ENCODE measurements at regions not wholly inside any gene's neighbourhood (a gene's known extent, or its start where the extent isn't known, plus 50 kb on each side); places are given as distances from the start of the nearest gene placed in this dataset.
"Not testable (repeated sequence)": the region's sequence is repeated elsewhere in the genome, so short reads cannot be mapped to it uniquely, and the experiment has no call there.

DNA sequence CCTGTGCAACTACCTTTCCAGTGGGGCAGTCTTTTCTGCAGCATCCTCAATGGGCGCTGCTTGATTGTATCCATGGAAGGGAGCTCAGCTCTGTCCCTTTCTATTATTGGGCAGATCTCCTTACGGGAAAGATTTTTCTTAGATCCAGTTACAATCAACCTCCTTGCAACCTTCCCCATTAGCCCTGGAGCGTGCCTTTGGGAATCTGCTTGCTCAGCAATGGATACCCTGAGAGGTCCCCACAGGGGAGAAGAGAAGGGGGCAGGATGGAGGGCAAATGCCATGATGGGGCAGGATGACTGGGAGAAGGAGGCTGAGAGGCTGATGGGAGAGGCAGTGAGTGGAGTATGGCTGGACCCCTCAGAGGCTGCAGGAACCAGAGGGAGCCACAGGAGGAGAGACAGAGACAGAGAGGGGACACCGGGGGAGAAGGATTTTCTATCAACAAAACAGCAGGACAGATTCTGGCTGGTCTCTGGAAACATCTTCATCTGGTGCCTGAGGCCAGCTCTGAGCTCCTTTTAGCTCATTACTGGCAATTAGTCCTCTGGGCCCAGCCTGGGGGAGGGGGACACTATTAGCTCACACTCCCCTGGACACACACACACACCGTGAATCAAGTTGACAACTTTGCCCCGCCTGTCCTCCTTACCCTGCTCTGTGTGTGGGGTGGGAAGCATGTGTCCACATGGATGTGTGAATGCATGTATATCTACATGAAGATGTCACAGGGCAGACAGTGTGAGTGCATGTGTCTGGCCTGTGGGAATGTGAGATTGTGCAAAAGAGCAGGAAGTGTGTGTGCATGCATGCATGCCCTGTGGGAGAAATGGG is 80.8 kb upstream of the PAX2 start:
- no peak for DNase-seq

DNA sequence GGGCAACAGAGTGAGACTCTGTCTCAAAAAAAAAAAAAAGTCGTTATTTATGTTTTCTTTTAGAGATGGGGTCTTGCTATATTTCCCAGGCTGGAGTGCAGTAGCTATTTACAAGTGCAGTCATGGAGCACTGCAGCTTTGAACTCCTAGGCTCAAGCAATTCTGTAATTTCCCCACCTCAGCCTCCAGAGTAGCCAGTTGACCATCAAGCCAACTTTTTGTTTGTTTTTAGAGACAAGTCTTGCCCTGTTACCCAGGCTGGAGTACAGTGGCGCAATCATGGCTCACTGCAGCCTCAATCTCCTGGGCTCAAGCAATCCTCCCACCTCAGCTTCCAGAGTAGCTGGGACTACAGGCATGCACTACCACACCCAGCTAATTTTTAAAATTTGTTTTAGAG is 78.7 kb upstream of the PAX2 start:
- not testable (repeated sequence) for DNase-seq

DNA sequence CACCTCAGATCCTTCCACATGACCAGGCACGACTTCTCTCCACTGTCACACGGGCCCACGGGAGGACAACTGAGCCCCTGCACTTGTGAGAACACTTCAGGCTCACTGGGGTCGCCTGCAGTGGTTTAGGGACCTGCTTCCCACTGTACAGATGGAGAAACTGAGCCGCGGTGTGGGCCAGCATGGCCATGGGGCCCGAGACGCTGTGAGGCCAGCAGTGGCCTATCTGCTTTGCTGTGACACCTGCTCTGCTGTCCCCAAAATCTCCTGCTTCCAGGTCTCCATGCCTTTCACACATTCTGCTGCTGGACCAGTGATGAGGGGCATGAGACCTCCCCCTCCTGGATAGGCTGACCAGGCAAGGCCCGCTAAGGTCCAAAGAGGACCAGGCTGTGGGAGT is 75.8 kb upstream of the PAX2 start:
- DNase-seq: no peak

DNA sequence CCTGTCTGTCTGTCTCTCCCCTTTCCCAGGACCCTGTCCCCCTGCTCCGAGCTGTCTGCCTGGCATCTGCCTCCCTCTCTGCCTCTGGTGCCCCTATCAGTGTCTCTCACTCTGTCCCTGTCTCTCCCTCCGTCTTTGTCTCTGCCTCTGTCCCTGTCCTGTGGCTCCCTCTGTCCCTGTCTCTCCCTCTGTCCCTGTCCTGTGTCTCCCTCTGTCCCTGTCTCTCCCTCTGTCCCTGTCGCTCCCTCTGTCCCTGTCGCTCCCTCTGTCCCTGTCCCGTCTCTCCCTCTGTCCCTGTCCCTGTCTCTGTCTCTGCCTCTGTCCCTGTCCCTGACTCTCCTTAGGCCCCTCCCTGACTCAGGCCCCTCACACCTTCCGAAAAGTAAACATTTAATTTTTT is 75.0 kb upstream of the PAX2 start:
- DNase-seq: no peak

DNA sequence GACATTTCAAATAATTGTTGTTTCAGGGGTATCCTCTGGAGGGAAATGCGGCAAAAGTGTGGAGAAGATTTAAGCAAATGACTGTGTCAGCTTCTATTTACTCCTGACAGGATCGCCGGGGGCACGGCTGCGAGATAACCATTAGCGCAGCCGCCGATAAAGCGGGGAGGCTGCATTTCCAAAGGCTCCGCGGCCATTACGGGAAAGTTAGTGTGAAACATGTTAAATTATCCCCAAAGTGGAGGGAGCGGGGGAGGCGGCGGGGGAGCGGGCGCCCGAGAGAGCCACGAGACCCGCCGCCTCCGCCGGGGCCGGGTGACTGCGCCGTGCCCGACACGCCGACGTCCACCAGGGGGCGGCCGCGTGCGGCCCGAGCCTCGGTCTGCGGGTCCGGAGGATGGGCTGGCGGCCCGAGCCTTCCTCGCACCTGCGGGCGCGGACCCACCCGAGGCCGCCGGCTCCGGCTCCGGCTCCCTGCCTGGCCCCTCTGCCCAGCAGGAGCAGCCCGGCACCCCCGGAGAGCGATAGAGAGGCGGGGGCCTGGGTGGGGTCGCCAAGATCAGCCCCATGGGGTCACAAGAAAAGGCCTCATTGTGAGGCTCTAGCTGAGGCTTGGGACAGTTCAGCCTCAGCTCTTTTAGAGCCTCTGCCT is 74.4 kb upstream of the PAX2 start:
- DNase-seq: peak; percentile 47

DNA sequence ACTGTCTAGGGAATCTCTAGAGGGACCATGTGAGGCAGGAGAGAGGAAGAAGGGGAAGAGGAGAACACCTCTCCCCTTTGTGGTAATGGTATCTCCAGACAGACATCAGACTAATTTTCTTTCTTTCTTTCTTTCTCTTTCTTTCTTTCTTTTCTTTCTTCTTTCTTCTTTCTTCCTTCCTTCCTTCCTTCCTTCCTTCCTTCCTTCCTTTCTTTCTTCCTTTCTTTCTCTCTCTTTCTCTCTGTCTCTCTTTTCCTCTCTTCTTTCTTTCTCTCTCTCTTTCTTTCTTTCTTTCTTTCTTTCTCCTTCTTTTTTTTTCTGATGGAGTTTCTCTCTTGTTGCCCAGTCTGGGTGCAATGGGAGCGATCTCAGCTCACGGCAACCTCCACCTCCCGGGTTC is 73.2 kb upstream of the PAX2 start:
- DNase-seq: no peak

DNA sequence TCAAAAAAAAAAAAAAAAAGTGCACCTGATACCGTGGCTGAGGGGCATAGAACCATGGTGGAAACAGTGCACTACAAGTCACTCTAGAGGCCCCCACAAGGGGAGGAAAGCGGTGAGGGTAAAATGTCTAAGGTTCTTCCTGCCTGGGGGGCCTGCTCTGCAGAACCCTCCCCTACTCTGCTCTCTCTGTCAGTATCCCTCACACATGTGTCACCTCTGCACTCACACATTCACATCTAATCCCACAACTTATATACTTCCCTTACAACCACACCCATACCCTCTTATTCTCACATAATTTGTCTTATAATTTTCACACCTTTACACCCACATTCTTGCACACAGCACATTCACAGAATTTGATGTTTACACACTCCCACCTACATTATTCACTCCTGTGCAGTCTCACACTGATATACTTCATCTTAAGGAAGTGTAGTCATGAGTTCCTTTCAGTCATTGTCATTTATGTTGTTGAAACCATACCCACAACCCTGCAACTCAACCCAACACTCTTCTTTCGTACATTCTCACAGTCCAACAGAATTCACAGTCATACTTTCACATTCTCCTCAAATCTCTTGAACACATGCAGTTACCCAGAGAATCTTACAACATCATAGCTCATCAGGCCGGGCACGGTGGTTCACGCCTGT is 68.0 kb upstream of the PAX2 start:
- no peak for DNase-seq

DNA sequence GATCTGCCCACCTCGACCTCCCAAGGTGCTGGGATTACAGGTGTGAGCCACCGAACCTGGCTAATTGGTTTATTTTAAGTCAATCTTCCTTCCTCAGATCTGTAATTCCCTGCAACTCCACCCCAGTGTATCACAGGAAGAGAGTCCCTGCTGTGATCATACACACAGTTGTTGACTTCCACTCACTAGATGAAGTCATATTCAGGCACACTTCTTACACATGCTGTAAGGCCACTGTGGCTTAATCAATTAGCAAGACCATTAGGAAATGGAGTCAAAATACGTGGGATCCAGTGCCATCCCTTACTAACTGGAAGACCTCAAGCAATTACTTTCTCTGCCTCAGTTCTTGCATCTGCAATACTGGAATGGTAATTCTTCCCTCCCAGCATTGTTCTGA is 66.1 kb upstream of the PAX2 start:
- DNase-seq: no peak

DNA sequence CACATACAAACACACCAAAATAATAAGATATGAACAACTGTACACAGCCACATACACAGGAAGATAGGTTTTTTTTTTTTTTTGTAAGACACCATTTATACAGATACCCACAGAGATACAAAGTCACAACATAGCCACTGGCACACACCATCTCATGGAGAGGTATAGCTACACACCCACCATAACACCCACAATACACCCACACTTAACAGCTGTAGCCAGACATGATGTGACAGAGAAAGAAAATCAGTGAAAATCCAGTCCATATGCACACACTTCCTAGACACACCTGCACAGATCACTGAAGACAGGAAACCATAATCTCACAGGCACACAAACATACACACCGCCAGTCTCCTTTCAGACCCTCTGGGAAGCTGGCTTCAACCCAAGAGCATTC is 62.4 kb upstream of the PAX2 start:
- DNase-seq: no peak

DNA sequence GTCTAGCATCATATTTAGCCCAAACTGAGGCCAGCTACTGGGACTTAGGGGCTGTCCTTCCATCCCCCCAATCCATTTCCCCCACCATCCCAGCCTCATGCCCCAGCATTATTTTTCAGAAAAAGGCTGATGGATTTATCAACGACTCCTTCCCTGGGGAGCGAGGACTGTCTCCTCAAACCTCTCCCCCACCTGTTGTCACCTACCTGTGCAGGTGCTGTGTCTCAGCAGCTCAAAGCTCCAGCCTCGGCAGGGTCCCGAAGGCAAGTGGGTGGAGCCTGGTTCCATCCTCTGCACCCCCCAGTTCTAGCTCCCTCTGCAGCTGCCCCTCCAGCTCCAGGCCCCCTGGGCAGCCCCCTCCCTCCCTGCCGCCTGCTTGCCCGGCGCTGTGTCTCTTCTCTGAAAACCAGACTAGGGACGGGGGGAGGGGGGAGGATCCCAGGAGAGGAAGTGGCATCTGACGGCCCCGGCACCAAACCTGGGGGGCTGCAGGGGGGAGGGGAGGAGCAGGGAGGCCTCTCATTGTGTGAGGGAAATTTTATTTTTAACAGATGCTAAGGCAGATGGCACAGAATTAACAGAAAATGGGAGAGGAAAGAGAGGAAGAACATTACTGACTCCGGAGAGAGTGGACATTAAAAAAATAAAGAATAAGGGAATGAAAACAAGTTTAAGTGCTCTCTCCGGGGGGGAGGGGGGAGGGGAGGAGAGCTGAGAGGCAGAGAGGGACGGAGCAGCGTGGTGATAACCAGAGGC is 61.7 kb upstream of the PAX2 start:
- DNase-seq: no peak

DNA sequence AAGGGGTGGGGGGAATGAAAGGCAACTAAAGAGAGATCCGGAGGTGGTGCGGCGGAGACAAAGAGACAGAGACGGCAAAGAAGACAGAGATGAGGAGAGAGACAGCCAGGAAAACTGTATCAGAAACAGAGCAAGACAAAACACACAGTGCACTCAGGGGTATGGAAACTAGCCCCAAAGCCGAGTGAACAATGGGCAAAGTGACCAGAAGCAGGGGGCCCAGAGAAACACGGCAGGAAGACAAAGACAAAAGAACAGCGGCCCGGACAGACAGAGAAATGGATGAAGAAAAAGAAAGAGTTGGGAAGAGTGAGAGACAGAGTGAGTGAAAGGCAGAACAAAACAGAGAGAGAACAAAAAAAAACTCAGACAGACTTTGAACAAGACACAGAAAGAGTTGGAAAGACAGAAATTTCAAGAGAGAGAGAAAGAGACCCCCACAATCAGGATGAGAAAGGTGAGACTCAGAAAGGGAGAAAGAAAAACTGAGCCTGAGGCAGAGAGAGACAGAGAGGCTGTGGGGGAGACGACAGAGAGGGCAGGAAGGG is 60.6 kb upstream of the PAX2 start:
- DNase-seq: no peak

DNA sequence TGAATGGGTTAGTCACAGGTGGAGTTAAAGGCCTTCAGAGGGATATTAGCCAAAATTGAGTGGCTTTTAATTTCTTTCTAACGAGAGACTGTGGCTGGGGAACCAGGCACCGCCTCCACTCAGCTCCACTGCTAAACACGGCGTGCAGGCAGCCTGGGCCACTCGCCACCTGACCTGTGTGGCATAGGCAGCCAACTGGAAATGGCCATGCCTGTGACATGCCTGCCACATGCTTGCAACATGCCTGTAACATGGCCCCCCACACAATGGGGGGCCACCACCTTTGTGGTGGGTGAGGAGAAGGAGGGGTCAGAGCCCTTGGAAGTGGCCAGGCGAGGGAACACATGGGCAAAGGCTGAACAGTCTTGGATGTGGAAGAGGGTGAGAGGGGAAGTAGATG is 60.1 kb upstream of the PAX2 start:
- no peak for DNase-seq

DNA sequence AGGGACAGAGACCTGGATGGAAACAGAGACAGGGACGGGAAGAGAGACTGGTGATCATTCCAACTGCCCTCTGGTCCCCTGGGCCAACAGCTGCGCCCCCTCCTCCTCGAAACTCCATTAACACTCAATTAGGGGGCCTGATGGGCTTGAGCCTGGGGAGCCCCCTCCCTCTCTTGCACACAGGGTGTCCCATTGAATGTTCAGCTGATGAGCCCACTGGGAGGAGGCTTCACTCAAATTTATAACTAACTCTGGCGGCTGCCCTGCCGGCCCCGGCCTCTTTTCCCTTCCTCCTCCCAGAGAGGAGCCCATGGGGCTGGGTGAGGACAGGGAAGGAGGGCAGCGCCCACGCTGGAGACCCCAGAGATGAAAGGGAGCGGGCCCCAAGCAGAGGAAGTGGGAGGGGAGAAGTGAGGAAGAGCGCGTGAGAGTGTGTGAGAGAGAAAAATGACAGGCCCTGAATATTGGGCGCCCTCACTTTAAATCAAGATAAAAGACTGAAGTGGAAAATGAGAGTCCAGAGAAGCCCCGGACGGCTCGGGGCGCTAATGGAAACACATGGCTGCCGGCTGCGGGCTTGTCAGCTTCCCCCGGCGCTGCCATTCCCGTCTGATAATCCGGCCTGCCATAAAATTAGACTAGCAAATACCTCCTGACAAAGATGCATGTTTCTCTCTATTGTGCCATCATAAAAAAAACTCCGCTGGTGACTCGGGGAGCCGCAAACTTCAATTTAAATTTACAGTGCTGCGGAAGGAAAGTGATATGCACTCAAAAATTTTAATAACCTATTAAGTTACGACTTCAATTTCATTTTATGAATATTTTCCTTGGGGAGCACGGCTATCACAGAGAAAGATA is 58.0 kb upstream of the PAX2 start:
- no peak for DNase-seq

DNA sequence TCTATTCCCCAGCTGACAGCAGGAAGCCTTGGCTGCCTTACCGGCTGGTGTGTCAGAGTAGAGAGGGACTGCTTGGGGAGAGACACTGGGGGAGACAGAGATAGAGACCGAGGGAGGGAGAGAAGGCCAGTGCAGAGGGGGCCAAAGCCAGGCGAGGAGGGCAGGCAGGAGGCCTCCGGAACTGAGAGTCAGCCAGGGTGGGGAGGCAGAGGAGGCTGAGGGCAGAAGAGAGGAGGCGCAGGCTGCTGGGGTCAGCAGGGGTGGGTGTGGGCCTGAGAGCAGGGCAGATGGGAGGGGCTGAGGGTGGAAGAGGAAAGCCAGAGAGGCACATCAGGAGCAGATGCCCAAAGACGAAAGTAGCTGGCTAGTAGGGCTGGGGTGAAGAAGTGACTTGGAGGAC is 57.2 kb upstream of the PAX2 start:
- DNase-seq: no peak

DNA sequence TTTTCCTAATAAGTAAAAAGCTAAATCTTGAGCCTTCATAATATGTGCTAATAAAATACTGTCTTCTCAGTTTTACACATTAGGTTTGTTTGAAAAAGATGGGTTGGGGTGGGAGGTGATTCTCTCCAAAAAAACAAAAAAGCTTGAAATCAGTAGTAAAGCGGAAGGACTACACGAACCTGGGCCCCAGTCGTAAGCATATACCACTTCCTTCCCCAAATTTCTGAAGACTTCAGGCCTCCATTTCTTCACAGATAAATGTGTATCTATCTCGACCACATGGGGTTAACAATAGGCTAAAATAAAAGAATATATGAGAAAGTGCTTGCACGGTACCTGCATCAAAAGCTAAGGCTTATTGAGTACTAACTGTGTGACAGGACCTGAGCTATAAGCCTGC is 51.6 kb upstream of the PAX2 start:
- DNase-seq: no peak
